A673 (cell line): ENCODE measurements at regions not wholly inside any gene's neighbourhood (a gene's known extent, or its start where the extent isn't known, plus 50 kb on each side); places are given as distances from the start of the nearest gene placed in this dataset.

Experiments used
- CTCF ChIP-seq: fragments of 300-800, 200-600 bp; sonication (generic); conservative IDR thresholded peaks from 2 replicates; pipeline ENCODE4 v1.5.1; 2017; ENCODE audit warnings: low read depth, mild to moderate bottlenecking, antibody characterized with exemption, low read length, moderate library complexity, mixed read lengths
- EZH2 ChIP-seq: fragments of 200-600 bp; sonication (generic); IDR thresholded peaks from 2 replicates; pipeline ENCODE4 v1.6.1; 2017; ENCODE audit warnings: borderline replicate concordance, low read depth, mild to moderate bottlenecking, mixed read lengths, antibody characterized with exemption, low read length; ENCODE audit not compliant: poor library complexity, severe bottlenecking

- TF ChIP-seq EZH2 (no peak), CTCF (no peak)
These were observed 142.4 kb upstream of the ZNF608 start for GRCh38 chr5:124888622-124889485.
